Peyer's patch (tissue), 4 donors: ENCODE measurements at regions not wholly inside any gene's neighbourhood (a gene's known extent, or its start where the extent isn't known, plus 50 kb on each side); places are given as distances from the start of the nearest gene placed in this dataset.

ENCODE experiments used
- POLR2A ChIP-seq, 2 donors: fragments of 450-650 bp; IDR thresholded peaks; one replicate each; pipeline ENCODE4 v1.5.1; 2017; ENCODE audit warnings: antibody characterized with exemption in 2 of 2, mild to moderate bottlenecking in 2 of 2, moderate library complexity in 2 of 2
- TF ChIP-seq, protein P1 (sequence below), 6 experiments: fragments of 450-650 bp in 4 of 6; fragments of 200-600 bp in 2 of 6; sonication (generic) in 1 of 6; IDR thresholded peaks; one replicate each; pipeline ENCODE4 v1.5.1; 2017 to 2019; ENCODE audit warnings: antibody characterized with exemption in 6 of 6, mild to moderate bottlenecking in 3 of 6, moderate library complexity in 1 of 6

- TF ChIP-seq, protein P1, sequence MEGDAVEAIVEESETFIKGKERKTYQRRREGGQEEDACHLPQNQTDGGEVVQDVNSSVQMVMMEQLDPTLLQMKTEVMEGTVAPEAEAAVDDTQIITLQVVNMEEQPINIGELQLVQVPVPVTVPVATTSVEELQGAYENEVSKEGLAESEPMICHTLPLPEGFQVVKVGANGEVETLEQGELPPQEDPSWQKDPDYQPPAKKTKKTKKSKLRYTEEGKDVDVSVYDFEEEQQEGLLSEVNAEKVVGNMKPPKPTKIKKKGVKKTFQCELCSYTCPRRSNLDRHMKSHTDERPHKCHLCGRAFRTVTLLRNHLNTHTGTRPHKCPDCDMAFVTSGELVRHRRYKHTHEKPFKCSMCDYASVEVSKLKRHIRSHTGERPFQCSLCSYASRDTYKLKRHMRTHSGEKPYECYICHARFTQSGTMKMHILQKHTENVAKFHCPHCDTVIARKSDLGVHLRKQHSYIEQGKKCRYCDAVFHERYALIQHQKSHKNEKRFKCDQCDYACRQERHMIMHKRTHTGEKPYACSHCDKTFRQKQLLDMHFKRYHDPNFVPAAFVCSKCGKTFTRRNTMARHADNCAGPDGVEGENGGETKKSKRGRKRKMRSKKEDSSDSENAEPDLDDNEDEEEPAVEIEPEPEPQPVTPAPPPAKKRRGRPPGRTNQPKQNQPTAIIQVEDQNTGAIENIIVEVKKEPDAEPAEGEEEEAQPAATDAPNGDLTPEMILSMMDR (IDR thresholded peaks at IDR 0.05): no peak
- no peak for TF ChIP-seq POLR2A (IDR thresholded peaks at IDR 0.05)
Measured at GRCh38 chr4:122052677-122053076, 99.5 kb upstream of the BLTP1 start.
